C4-2B (cell line): ENCODE measurements at regions not wholly inside any gene's neighbourhood (a gene's known extent, or its start where the extent isn't known, plus 50 kb on each side); places are given as distances from the start of the nearest gene placed in this dataset.

ENCODE experiments used
- ZFX ChIP-seq: fragments of 450-650 bp; IDR thresholded peaks from 2 replicates; pipeline ENCODE4 v1.6.1; 2017
- TF ChIP-seq, protein P1 (sequence below): fragments of 450-650 bp; conservative IDR thresholded peaks from 2 replicates; pipeline ENCODE4 v1.5.1; 2017; ENCODE audit warnings: mild to moderate bottlenecking

DNA sequence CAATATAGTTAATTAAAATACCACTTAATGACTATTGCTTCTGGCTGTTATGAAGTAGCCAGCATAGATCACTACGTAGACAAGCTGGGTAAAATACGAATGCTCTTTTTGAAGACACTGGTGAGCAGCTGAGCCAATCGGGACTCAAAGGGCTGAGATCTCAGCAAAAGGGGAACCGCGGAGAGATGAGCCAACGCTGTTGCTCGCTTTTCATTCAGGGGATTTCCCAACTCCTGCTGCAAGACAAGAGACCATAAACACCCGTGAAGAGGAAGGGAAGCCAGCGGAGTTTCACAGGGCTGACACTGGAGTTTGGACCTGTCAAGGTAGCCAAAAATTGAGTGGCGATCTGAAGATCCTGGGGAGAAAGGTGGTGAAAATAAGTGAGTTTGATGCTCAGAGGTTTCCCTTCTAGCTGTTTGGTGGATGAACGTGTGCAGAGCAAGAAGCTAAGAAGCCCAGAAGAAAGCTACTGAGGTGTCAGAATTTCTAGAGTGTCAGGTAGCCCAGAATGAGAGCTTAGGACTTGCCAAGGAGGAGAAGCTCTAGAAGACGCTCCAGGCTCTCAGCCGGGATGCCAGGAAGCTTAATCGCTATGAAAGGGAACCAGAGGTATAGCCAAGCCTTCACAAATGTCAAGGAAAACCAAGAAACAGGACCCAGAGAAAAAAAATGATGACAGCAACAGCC lies 79.6 kb upstream of the RNU6ATAC start:
- TF ChIP-seq, protein P1, sequence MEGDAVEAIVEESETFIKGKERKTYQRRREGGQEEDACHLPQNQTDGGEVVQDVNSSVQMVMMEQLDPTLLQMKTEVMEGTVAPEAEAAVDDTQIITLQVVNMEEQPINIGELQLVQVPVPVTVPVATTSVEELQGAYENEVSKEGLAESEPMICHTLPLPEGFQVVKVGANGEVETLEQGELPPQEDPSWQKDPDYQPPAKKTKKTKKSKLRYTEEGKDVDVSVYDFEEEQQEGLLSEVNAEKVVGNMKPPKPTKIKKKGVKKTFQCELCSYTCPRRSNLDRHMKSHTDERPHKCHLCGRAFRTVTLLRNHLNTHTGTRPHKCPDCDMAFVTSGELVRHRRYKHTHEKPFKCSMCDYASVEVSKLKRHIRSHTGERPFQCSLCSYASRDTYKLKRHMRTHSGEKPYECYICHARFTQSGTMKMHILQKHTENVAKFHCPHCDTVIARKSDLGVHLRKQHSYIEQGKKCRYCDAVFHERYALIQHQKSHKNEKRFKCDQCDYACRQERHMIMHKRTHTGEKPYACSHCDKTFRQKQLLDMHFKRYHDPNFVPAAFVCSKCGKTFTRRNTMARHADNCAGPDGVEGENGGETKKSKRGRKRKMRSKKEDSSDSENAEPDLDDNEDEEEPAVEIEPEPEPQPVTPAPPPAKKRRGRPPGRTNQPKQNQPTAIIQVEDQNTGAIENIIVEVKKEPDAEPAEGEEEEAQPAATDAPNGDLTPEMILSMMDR, result no peak
- no peak for TF ChIP-seq ZFX
